PFSK-1 (cell line): ENCODE measurements at regions not wholly inside any gene's neighbourhood (a gene's known extent, or its start where the extent isn't known, plus 50 kb on each side); places are given as distances from the start of the nearest gene placed in this dataset.

Source experiments
- FOXP2 ChIP-seq: optimal IDR thresholded peaks from 2 replicates; pipeline ENCODE3; 2011; ENCODE audit warnings: borderline replicate concordance, control low read depth, inconsistent platforms; ENCODE audit not compliant: insufficient read depth; ENCODE audit errors: extremely low read length, extremely low read depth
- POLR2AphosphoS5 ChIP-seq: IDR thresholded peaks from 2 replicates; pipeline ENCODE4 v1.6.1; 2012; ENCODE audit warnings: low read depth, mild to moderate bottlenecking, control low read depth, low read length, moderate library complexity
- REST ChIP-seq, 2 experiments: IDR thresholded peaks; 2 replicates each; pipeline versions ENCODE4 v1.6.1 to v1.8.0; 2011 to 2012; ENCODE audit warnings: low read depth in 2 of 2, low read length in 2 of 2, control low read depth in 1 of 2, inconsistent platforms in 1 of 2, mild to moderate bottlenecking in 1 of 2, moderate library complexity in 1 of 2; ENCODE audit not compliant: insufficient read depth in 1 of 2
- SIN3A ChIP-seq: IDR thresholded peaks from 2 replicates; pipeline ENCODE4 v1.6.1; 2012; ENCODE audit warnings: mild to moderate bottlenecking, low read length, moderate library complexity, borderline replicate concordance; ENCODE audit not compliant: insufficient read depth
- TAF1 ChIP-seq: IDR thresholded peaks from 2 replicates; pipeline ENCODE4 v1.6.1; 2012; ENCODE audit warnings: low read length, control low read depth, borderline replicate concordance; ENCODE audit not compliant: insufficient read depth

DNA sequence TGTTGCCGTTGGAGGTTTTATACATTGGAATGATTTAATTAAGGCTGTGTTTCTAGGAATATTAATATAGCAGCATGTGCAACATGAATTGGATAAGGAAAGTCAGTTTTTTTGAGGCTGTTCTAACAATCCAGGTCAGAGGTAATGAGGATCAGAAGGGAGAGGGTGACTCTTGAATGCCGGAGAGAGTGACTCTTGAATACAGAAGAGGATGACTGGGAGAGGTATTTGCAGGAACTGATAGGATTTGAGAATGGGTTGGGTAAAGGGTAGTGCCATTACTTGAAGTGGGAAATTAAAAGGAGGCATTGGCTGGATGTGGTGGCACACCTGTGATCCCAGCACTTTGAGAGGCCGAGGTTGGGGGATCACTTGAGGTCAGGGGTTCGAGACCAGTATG lies 55.6 kb upstream of the MACF1 start:
- no peak for TF ChIP-seq REST (IDR thresholded peaks at IDR 0.05; ENCODE audit: insufficient read depth in 1 of 2, low read depth in 2 of 2, low read length in 2 of 2)
- no peak for TF ChIP-seq FOXP2
- no peak for TF ChIP-seq POLR2AphosphoS5
- TF ChIP-seq SIN3A = no peak
- TF ChIP-seq TAF1 = no peak
